H9 (cell line): ENCODE measurements at regions not wholly inside any gene's neighbourhood (a gene's known extent, or its start where the extent isn't known, plus 50 kb on each side); places are given as distances from the start of the nearest gene placed in this dataset.

Source experiments
- DNase-seq: peaks from one replicate; pipeline ENCODE4 v3.0.0-alpha.2; 2017
- H2AFZ ChIP-seq: one replicate; pipeline ENCODE4 v1.6.1; 2013; ENCODE audit warnings: mild to moderate bottlenecking, low read length, control low read depth, moderate library complexity
- H2AK5ac ChIP-seq: 2 replicates; pipeline ENCODE4 v1.6.1; 2013; ENCODE audit warnings: low read length, control low read depth, mixed read lengths; ENCODE audit not compliant: insufficient read length
- H2BK120ac ChIP-seq: one replicate; pipeline ENCODE4 v1.6.1; 2013; ENCODE audit warnings: low read depth, mild to moderate bottlenecking, low read length, control low read depth, inconsistent platforms; ENCODE audit not compliant: poor library complexity, severe bottlenecking
- H2BK12ac ChIP-seq: 2 replicates; pipeline ENCODE4 v1.6.1; 2013; ENCODE audit warnings: low read length, control low read depth, mixed read lengths, low read depth; ENCODE audit not compliant: insufficient read length
- H2BK15ac ChIP-seq: 2 replicates; pipeline ENCODE4 v1.6.1; 2013; ENCODE audit warnings: low read depth, low read length, control low read depth
- H2BK20ac ChIP-seq: one replicate; pipeline ENCODE4 v1.6.1; 2013; ENCODE audit warnings: low read depth, mild to moderate bottlenecking, low read length, control low read depth, inconsistent platforms; ENCODE audit not compliant: poor library complexity, severe bottlenecking
- H2BK5ac ChIP-seq: 2 replicates; pipeline ENCODE4 v1.6.1; 2013; ENCODE audit warnings: low read length, control low read depth, mixed read lengths; ENCODE audit not compliant: insufficient read length
- H3K14ac ChIP-seq: 2 replicates; pipeline ENCODE4 v1.6.1; 2013; ENCODE audit warnings: low read length, control low read depth; ENCODE audit not compliant: insufficient read depth
- H3K18ac ChIP-seq: 2 replicates; pipeline ENCODE4 v1.6.1; 2013; ENCODE audit warnings: low read depth, mild to moderate bottlenecking, mixed read lengths, low read length, control low read depth; ENCODE audit not compliant: insufficient read length
- H3K23ac ChIP-seq: 2 replicates; pipeline ENCODE4 v1.6.1; 2013; ENCODE audit warnings: low read length, control low read depth, mixed read lengths, low read depth; ENCODE audit not compliant: insufficient read length
- H3K23me2 ChIP-seq: 2 replicates; pipeline ENCODE4 v1.6.1; 2013; ENCODE audit warnings: low read depth, mild to moderate bottlenecking, mixed read lengths, low read length, control low read depth; ENCODE audit not compliant: insufficient read length, poor library complexity, severe bottlenecking
- H3K27ac ChIP-seq: 2 replicates; pipeline ENCODE4 v1.5.1; 2013; ENCODE audit warnings: low read length, control low read depth, mixed read lengths, low read depth; ENCODE audit not compliant: insufficient read length
- H3K27me3 ChIP-seq: 2 replicates; pipeline ENCODE4 v1.6.1; 2013; ENCODE audit warnings: low read length, control low read depth, inconsistent platforms; ENCODE audit not compliant: insufficient read depth
- H3K4ac ChIP-seq: 2 replicates; pipeline ENCODE4 v1.6.1; 2013; ENCODE audit warnings: low read depth, mild to moderate bottlenecking, control low read depth, inconsistent platforms, low read length, moderate library complexity
- H3K4me1 ChIP-seq: 2 replicates; pipeline ENCODE4 v1.6.1; 2013; ENCODE audit warnings: low read length, control low read depth, inconsistent platforms; ENCODE audit not compliant: insufficient read depth
- H3K4me2 ChIP-seq: 2 replicates; pipeline ENCODE4 v1.6.1; 2013; ENCODE audit warnings: low read length, control low read depth, mixed read lengths; ENCODE audit not compliant: insufficient read length, insufficient read depth
- H3K56ac ChIP-seq: 2 replicates; pipeline ENCODE4 v1.6.1; 2013; ENCODE audit warnings: low read depth, mild to moderate bottlenecking, mixed read lengths, low read length, control low read depth; ENCODE audit not compliant: insufficient read length
- H3K79me1 ChIP-seq: 2 replicates; pipeline ENCODE4 v1.6.1; 2013; ENCODE audit warnings: low read depth, mild to moderate bottlenecking, moderate library complexity, low read length, control low read depth, inconsistent platforms; ENCODE audit not compliant: insufficient read depth, poor library complexity, severe bottlenecking
- H3K79me2 ChIP-seq: 2 replicates; pipeline ENCODE4 v1.6.1; 2013; ENCODE audit warnings: low read length, control low read depth, inconsistent platforms; ENCODE audit not compliant: insufficient read depth
- H3K9ac ChIP-seq: 2 replicates; pipeline ENCODE4 v1.6.1; 2013; ENCODE audit warnings: low read length, control low read depth, mixed read lengths; ENCODE audit not compliant: insufficient read length; ENCODE audit errors: extremely low read depth
- H3K9me3 ChIP-seq: one replicate; pipeline ENCODE4 v1.6.1; 2013; ENCODE audit warnings: low read depth, low read length, inconsistent platforms; ENCODE audit not compliant: control insufficient read depth
- H3T11ph ChIP-seq: one replicate; pipeline ENCODE4 v1.6.1; 2013; ENCODE audit warnings: mild to moderate bottlenecking, low read length, control low read depth, inconsistent platforms
- H4K20me1 ChIP-seq: one replicate; pipeline ENCODE4 v1.6.1; 2013; ENCODE audit not compliant: control insufficient read depth, insufficient read length, insufficient read depth
- H4K5ac ChIP-seq: 2 replicates; pipeline ENCODE4 v1.6.1; 2013; ENCODE audit warnings: low read depth, mild to moderate bottlenecking, mixed read lengths, low read length, control low read depth; ENCODE audit not compliant: insufficient read length
- H4K8ac ChIP-seq: replicated peaks from 2 replicates; pipeline ENCODE4 v1.6.1; 2013; ENCODE audit warnings: low read length, control low read depth, mixed read lengths, low read depth; ENCODE audit not compliant: insufficient read length
- H4K91ac ChIP-seq: 2 replicates; pipeline ENCODE4 v1.6.1; 2013; ENCODE audit warnings: low read depth, mild to moderate bottlenecking, moderate library complexity, mixed read lengths, low read length, control low read depth; ENCODE audit not compliant: insufficient read length
- H3K27ac Mint-ChIP-seq, 3 experiments: 2 replicates in 2 of 3; 3 replicates in 1 of 3; pipeline ENCODE4 v1.8.0; 2020 to 2021; ENCODE audit warnings: mixed read lengths in 3 of 3, mild to moderate bottlenecking in 1 of 3, moderate library complexity in 1 of 3
- H3K27me3 Mint-ChIP-seq: 2 replicates; pipeline ENCODE4 v1.8.0; 2021; ENCODE audit warnings: low read depth, mild to moderate bottlenecking, moderate library complexity, mixed read lengths
- H3K36me3 Mint-ChIP-seq, 3 experiments: 2 replicates in 2 of 3; 3 replicates in 1 of 3; pipeline ENCODE4 v1.8.0; 2020 to 2021; ENCODE audit warnings: low read depth in 3 of 3, mixed read lengths in 3 of 3; ENCODE audit not compliant: insufficient read depth in 1 of 3
- H3K4me1 Mint-ChIP-seq, 2 experiments: 2 replicates each; pipeline ENCODE4 v1.8.0; 2020; ENCODE audit warnings: mixed read lengths in 2 of 2
- H3K4me3 Mint-ChIP-seq, 2 experiments: 2 replicates in 1 of 2; 3 replicates in 1 of 2; pipeline ENCODE4 v1.8.0; 2020 to 2021; ENCODE audit warnings: mild to moderate bottlenecking in 2 of 2, mixed read lengths in 2 of 2, moderate library complexity in 1 of 2
- H3K9me3 Mint-ChIP-seq, 2 experiments: 2 replicates in 1 of 2; 3 replicates in 1 of 2; pipeline ENCODE4 v1.8.0; 2020; ENCODE audit warnings: mild to moderate bottlenecking in 2 of 2, mixed read lengths in 2 of 2, moderate library complexity in 1 of 2
- WGBS: extraction: QIAGEN DNeasy Blood & Tissue Kit; methylation state at CpG from one replicate; pipeline ENCODE4 v1.1.7; 2013; ENCODE audit warnings: missing lambda C conversion rate, low lambda C conversion rate, mixed read lengths; ENCODE audit not compliant: insufficient read length; ENCODE audit errors: extremely low coverage; 5-methylcytosine and 5-hydroxymethylcytosine counted together
- TF ChIP-seq, protein P1 (sequence below): fragments of 200-600 bp; sonication (generic); conservative IDR thresholded peaks from 3 replicates; pipeline ENCODE4 v1.8.0; 2021; ENCODE audit warnings: antibody characterized with exemption, mild to moderate bottlenecking

DNA sequence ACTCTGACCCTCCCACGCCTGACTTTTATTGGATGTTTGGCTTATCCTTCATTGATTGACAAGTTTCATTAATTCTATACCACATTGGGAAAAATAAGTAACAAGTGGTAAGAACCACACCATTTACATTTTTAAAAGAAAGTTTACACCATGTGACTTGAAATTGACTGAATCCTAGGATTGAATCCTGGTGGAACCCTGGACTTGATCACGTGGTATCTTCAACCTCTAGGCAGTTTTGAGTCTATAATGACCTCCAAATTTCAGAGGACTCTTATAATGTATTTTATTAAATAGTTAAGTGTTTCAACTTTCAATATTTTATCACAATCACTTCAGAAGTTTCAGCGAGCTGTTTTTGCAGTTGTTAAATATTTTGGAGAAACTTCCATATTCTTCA is 172.0 kb downstream of the SLC6A15 start:
- Histone ChIP-seq H2BK5ac (no peak overlapping the region), H3K14ac (no peak overlapping the region), H2BK20ac (no peak overlapping the region), H2BK15ac (no peak overlapping the region), H4K20me1 (no peaks in the 10 kb centered on the region), H3K27ac (no peak overlapping the region), H3K56ac (no peak overlapping the region), H3T11ph (no peak overlapping the region), H3K79me1 (no peaks in the 10 kb centered on the region), H2BK120ac (no peak overlapping the region), H4K8ac (no peak overlapping the region), H3K79me2 (no peaks in the 10 kb centered on the region), H3K27me3 (no peaks in the 10 kb centered on the region), H3K18ac (no peak overlapping the region), H3K4me1 (peaks cover 4% of the 10 kb centered on the region; the same call in 1 of the 2 replicates), H3K9me3 (no peaks in the 10 kb centered on the region), H3K4me2 (no peak overlapping the region), H3K9ac (no peak overlapping the region), H3K23ac (no peak overlapping the region), H3K23me2 (no peaks in the 10 kb centered on the region), H2AK5ac (no peak overlapping the region), H2AFZ (no peak overlapping the region), H4K5ac (no peak overlapping the region), H3K4ac (no peak overlapping the region), H4K91ac (no peak overlapping the region), H2BK12ac (no peak overlapping the region)
- H3K9me3 Mint-ChIP-seq, result no peaks in the 10 kb centered on the region
- peaks cover 6 to 13% of the 10 kb centered on the region in 2 experiments; a peak in 3 of 4 replicates for H3K4me1 Mint-ChIP-seq
- H3K4me3 Mint-ChIP-seq, result no peak overlapping the region
- no peaks in the 10 kb centered on the region for H3K27me3 Mint-ChIP-seq
- TF ChIP-seq, protein P1, sequence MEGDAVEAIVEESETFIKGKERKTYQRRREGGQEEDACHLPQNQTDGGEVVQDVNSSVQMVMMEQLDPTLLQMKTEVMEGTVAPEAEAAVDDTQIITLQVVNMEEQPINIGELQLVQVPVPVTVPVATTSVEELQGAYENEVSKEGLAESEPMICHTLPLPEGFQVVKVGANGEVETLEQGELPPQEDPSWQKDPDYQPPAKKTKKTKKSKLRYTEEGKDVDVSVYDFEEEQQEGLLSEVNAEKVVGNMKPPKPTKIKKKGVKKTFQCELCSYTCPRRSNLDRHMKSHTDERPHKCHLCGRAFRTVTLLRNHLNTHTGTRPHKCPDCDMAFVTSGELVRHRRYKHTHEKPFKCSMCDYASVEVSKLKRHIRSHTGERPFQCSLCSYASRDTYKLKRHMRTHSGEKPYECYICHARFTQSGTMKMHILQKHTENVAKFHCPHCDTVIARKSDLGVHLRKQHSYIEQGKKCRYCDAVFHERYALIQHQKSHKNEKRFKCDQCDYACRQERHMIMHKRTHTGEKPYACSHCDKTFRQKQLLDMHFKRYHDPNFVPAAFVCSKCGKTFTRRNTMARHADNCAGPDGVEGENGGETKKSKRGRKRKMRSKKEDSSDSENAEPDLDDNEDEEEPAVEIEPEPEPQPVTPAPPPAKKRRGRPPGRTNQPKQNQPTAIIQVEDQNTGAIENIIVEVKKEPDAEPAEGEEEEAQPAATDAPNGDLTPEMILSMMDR, result no peak
- no peak overlapping the region for H3K27ac Mint-ChIP-seq
- no peaks in the 10 kb centered on the region for H3K36me3 Mint-ChIP-seq
- DNase-seq, result no peak
- WGBS, result no CpG with 5 or more reads among the region's 3 CpGs
